Sigmoid colon (tissue), 6 donors: ENCODE measurements at regions not wholly inside any gene's neighbourhood (a gene's known extent, or its start where the extent isn't known, plus 50 kb on each side); places are given as distances from the start of the nearest gene placed in this dataset.

Experiments used
- DNase-seq: peaks from one replicate; pipeline ENCODE4 v3.0.0-alpha.2; 2019
- H3K27ac ChIP-seq, 4 donors: fragments of 200-600 bp; sonication (generic); one replicate each; pipeline ENCODE4 v1.5.1; 2016 to 2019; ENCODE audit warnings: mild to moderate bottlenecking in 1 of 4
- H3K27me3 ChIP-seq, 3 donors: fragments of 200-600 bp; sonication (generic); one replicate each; pipeline ENCODE4 v1.5.1; 2019; ENCODE audit warnings: mild to moderate bottlenecking in 1 of 3
- H3K36me3 ChIP-seq, 4 donors: fragments of 200-600 bp; sonication (generic); one replicate each; pipeline ENCODE4 v1.5.1; 2016 to 2019
- H3K4me1 ChIP-seq, 4 donors: fragments of 200-600 bp; sonication (generic); one replicate each; pipeline ENCODE4 v1.5.1; 2017 to 2019
- H3K4me3 ChIP-seq, 4 donors: fragments of 200-600 bp; sonication (generic); one replicate each; pipeline ENCODE4 v1.5.1; 2017 to 2019; ENCODE audit warnings: mild to moderate bottlenecking in 2 of 4, moderate library complexity in 1 of 4
- H3K9me3 ChIP-seq, 4 donors: fragments of 200-600 bp in 3 of 4; sonication (generic) in 3 of 4; one replicate each; pipeline versions ENCODE4 v1.5.1 to v1.6.1; 2013 to 2019
- CTCF ChIP-seq, 4 experiments: fragments of 450-650 bp in 3 of 4; fragments of 200-600 bp in 1 of 4; IDR thresholded peaks; one replicate each; pipeline ENCODE4 v1.5.1; 2016 to 2019; ENCODE audit warnings: antibody characterized with exemption in 4 of 4, mild to moderate bottlenecking in 3 of 4, moderate library complexity in 2 of 4
- EP300 ChIP-seq, 4 donors: sonication (generic); formaldehyde crosslinking; IDR thresholded peaks; one replicate each; pipeline ENCODE4 v1.6.1; 2017; ENCODE audit warnings: antibody characterized with exemption in 4 of 4
- POLR2A ChIP-seq, 2 donors: fragments of 450-650 bp; IDR thresholded peaks; one replicate each; pipeline ENCODE4 v1.6.1; 2016; ENCODE audit warnings: antibody characterized with exemption in 2 of 2, mild to moderate bottlenecking in 2 of 2, moderate library complexity in 2 of 2
- POLR2AphosphoS5 ChIP-seq, 4 donors: sonication (generic); formaldehyde crosslinking; IDR thresholded peaks; one replicate each; pipeline ENCODE4 v1.6.1; 2017; ENCODE audit warnings: antibody characterized with exemption in 4 of 4
- WGBS, 2 donors: extraction: QIAGEN DNeasy Blood & Tissue Kit; methylation state at CpG; one replicate each; pipeline ENCODE4 v1.1.7; 2013; 5-methylcytosine and 5-hydroxymethylcytosine counted together
- intact Hi-C: fragments of 100-400 bp; cut with DNase I; formaldehyde crosslinking; loops from one replicate; pipeline ENCODE4 v1.15.1; 2023
- donor health status: healthy with polysubstance abuse.
- donor health status: healthy.

- intact Hi-C loops = no loop called here
- Histone ChIP-seq H3K27me3 (no peaks in the 10 kb centered on the region), H3K9me3 (no peaks in the 10 kb centered on the region), H3K36me3 (no peaks in the 10 kb centered on the region), H3K4me3 (no peak overlapping the region), H3K4me1 (no peaks in the 10 kb centered on the region), H3K27ac (no peak overlapping the region)
- no peak for TF ChIP-seq POLR2A (IDR thresholded peaks at IDR 0.05)
- no peak for TF ChIP-seq EP300 (IDR thresholded peaks at IDR 0.05)
- TF ChIP-seq CTCF (IDR thresholded peaks at IDR 0.05) = no peak
- TF ChIP-seq POLR2AphosphoS5 (IDR thresholded peaks at IDR 0.05) = no peak
- 69 to 75% methylated on average over 4 of the region's 4 CpGs for WGBS, 2 donors
- no peak for DNase-seq
These were observed 745.0 kb downstream of the TMEM182 start for GRCh38 chr2:103506812-103507211.

DNA sequence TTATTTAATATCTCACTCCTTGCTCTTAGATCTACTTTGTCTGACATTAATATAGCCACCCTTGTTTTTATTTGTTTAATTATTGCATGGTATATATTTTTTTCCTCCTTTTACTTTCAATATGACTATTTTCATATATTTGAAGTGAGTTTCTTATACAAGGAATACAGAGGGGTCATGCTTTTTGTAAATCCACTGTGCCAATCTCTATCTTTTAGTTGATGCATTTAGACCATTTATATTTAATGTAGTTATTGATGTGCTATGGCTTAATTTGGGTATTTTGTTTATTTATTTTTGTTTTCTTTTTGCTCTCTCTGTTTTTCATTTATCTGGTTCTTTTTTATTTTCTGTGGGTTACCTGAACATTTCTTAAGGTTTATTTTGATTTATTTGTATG is 750.6 kb downstream of the TMEM182 start:
- Histone ChIP-seq H3K4me3 (no peak overlapping the region), H3K27me3 (no peaks in the 10 kb centered on the region), H3K36me3 (no peaks in the 10 kb centered on the region), H3K4me1 (no peaks in the 10 kb centered on the region), H3K27ac (no peak overlapping the region), H3K9me3 (peaks cover 0 to 3% (median 0%) of the 10 kb centered on the region in 4 donors)
- DNase-seq = no peak
- intact Hi-C loops = no loop called here
- no peak for TF ChIP-seq EP300 (IDR thresholded peaks at IDR 0.05)
- TF ChIP-seq POLR2A (IDR thresholded peaks at IDR 0.05) = no peak
- no peak for TF ChIP-seq CTCF (IDR thresholded peaks at IDR 0.05)
- TF ChIP-seq POLR2AphosphoS5 (IDR thresholded peaks at IDR 0.05) = no peak

DNA sequence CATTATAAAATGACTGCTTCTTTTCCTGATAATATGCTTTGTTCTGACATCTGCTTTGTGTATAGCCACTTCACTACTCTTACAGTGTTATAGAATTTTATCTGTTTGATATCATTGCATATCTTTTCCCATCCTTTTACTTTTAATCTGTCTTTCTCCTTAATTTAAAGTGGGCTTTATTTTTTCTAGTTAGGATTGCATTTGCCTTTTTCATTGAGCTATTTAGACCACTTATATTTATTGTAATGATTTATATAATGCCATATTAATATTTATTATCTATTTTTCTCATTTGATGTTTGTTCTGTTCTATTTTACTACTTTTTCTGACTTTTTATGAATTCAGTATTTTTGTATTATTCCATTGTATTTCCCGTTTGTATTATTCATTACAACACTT is 758.7 kb downstream of the TMEM182 start:
- Histone ChIP-seq H3K36me3 (no peaks in the 10 kb centered on the region), H3K27ac (no peak overlapping the region), H3K27me3 (no peaks in the 10 kb centered on the region), H3K9me3 (no peaks in the 10 kb centered on the region), H3K4me3 (no peak overlapping the region), H3K4me1 (no peaks in the 10 kb centered on the region)
- TF ChIP-seq POLR2A (IDR thresholded peaks at IDR 0.05) (no peak), CTCF (IDR thresholded peaks at IDR 0.05) (no peak), POLR2AphosphoS5 (IDR thresholded peaks at IDR 0.05) (no peak), EP300 (IDR thresholded peaks at IDR 0.05) (no peak)
- DNase-seq = no peak
- WGBS, 2 donors = 73 to 81% methylated on average over 1 of the region's 1 CpG
- intact Hi-C loops = no loop called here

GRCh38 chr2:103525756-103526155 is 763.9 kb downstream of the TMEM182 start:
- Histone ChIP-seq H3K27me3 (no peaks in the 10 kb centered on the region), H3K36me3 (no peaks in the 10 kb centered on the region), H3K4me1 (no peaks in the 10 kb centered on the region), H3K27ac (no peak overlapping the region), H3K4me3 (no peak overlapping the region), H3K9me3 (no peaks in the 10 kb centered on the region)
- TF ChIP-seq EP300 (IDR thresholded peaks at IDR 0.05) (no peak), CTCF (IDR thresholded peaks at IDR 0.05) (no peak), POLR2A (IDR thresholded peaks at IDR 0.05) (no peak), POLR2AphosphoS5 (IDR thresholded peaks at IDR 0.05) (no peak)
- intact Hi-C loops = no loop called here
- 79 to 84% methylated on average over 2 of the region's 2 CpGs for WGBS, 2 donors
- no peak for DNase-seq

GRCh38 chr2:103526757-103527156 is 764.9 kb downstream of the TMEM182 start:
- intact Hi-C loops = no loop called here
- no peaks in the 10 kb centered on the region for H3K27me3 ChIP-seq
- WGBS, 2 donors = 84 to 89% methylated on average over 9 of the region's 9 CpGs
- no peak overlapping the region for H3K27ac ChIP-seq
- TF ChIP-seq CTCF (IDR thresholded peaks at IDR 0.05) (no peak), POLR2A (IDR thresholded peaks at IDR 0.05) (no peak), EP300 (IDR thresholded peaks at IDR 0.05) (no peak), POLR2AphosphoS5 (IDR thresholded peaks at IDR 0.05) (no peak)
- no peaks in the 10 kb centered on the region for H3K36me3 ChIP-seq
- H3K9me3 ChIP-seq = no peaks in the 10 kb centered on the region
- H3K4me1 ChIP-seq = no peaks in the 10 kb centered on the region
- DNase-seq = no peak
- H3K4me3 ChIP-seq = no peak overlapping the region
